IPS-NIHi11 (cell line): ENCODE measurements at regions not wholly inside any gene's neighbourhood (a gene's known extent, or its start where the extent isn't known, plus 50 kb on each side); places are given as distances from the start of the nearest gene placed in this dataset.

Experiments
- DNase-seq: peaks from one replicate; pipeline ENCODE4 v3.0.0; 2012; ENCODE audit warnings: mixed read lengths, low spot score

DNA sequence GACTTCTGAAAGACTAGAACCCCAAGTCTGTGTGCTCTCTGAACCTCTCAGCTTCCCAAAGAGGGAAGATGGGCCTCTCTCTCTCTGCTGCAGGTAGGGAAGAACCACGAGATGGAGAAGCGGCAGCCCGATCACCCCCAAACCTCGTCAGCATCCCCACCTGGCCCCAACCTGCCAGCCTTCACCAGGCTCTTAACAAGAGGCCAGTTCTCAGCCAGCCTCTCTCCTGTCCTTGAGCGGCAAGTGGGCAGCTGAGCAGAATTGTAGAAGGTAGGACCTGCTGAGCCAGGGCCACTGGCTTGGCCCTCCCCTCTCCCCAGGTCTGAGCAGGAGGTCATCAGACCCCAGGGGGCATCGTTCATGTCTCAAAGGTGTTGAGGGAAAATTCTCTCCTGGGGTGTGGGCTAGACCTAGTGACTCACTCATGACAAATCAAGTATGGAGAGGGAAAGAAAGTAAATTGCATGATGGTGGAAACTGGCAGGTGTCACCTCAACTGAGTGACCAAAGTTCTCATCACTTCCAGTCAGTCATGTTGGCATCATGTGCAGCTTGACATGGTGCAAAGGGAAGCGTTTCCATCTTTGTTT, 92.0 kb upstream of the GPR26 start:
- DNase-seq, result no peak

DNA sequence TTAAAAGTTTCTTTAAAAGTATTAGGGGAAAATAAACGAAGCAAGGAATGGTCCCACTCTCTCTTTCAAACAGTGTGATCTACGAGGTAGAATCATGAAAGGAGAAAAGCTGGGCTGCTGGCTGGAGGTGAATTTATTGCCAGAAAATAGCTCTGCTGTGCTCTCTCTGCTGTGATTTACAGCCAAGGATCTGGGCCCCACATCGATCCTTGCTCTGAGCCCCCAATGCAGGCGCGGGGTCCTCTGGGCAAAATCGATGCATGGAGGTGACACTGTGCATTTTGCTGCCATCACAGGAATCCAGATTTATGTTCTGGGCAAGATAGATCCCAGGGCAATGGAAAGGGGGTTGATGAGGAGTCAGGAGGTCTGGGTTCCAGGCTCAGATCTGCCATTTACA, 91.0 kb upstream of the GPR26 start:
- DNase-seq, result no peak

DNA sequence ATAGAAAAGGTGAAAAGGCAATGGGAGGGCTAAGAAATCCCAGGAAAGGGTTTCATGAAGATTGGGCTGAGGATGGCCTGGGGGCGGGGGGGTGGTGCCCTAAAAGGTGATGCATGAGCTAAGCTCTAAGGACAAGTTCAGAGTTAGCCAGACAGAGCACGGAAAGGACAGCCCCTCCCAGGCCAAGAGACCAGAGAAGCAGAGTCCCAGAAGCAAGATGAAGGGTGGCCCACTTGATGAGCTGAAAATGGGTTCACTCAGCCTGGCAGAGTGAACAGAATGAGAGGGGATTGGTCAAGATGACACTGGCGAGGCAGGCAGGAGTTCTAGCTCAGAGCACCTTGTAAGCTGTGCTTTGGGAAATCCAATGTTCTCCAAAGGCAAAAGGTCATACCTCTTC, 89.4 kb upstream of the GPR26 start:
- DNase-seq, result no peak

DNA sequence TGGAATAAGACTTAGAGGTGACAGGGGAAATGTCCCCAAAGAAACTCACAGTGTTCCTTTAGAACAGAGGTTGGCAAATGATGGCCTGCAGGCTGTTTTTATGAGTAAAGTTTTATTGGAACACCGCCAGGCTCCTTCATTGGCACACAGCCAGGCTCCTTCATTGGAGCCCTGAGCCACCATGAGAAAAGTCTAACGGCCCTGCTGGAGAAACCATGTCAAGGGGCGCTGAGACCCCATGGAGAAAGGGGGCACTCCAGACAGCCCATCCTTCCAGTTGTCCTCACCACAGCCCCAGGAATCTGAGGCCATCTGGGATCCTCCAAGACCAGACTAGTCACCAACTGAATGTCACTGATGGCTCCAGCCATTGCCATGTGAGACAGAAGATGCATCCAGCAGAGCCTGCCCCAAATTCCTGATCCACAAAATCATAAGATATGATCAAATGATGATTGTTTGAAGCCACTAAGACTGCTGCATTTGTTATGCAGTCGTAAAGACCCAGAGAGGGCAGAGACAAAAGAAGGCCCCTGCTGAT, 88.2 kb upstream of the GPR26 start:
- no peak for DNase-seq

DNA sequence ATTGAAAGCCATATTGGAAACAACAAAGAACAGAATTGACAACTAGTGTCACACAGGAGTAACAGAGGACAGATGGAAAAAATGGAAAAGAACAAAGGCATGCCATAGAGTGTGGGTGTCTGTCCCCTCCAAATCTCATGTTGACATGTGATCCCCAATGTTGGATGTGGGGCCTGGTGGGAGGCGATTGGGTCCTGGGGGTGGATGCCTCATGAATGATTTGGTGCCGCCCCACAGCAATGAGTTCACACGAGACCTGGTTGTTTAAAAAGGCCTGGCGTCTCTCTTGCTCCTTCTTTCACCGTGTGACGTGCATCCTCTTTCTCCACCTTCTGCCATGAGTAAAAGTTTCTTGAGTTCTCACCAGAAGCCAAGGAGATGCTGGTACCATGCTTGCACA, 87.4 kb upstream of the GPR26 start:
- DNase-seq, result no peak

DNA sequence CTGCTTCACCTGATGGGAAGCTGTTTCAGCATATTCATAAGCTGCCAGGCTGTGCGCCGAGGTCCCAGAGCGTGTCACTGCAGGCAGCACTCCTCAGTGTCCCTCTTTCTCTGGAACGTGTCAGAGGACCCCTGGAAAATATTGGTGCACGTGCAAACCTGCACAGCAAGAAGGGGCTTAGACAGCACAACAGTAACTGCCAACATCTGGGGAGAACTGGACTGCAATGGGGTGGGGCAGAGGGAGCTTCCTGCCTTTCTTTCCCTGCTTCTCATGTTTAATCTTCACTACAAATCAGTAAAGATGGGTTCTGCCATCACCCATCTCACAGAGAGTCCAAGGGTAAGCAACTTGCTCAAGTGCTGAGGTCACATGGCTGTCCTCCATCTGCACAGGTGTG, 86.5 kb upstream of the GPR26 start:
- DNase-seq, result no peak

DNA sequence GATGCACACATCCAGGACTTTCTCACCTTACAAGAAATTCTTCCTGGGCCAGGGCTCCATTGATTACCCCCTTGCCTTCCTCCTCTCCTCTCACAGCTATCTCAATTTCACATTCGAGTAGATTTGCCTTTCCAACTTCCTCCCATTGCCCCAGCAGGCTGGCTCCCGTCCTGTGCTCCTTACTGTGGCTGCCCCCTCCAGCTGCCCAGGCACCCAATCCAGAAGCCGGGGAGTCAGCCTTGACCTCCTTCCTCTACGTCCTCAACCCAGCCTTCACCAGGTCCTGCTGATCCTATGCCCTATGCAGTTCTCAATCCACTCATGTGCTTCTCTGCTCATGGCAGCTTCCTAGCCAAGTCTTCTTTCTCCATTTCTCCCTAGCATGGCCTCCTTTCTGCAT, 85.7 kb upstream of the GPR26 start:
- no peak for DNase-seq

DNA sequence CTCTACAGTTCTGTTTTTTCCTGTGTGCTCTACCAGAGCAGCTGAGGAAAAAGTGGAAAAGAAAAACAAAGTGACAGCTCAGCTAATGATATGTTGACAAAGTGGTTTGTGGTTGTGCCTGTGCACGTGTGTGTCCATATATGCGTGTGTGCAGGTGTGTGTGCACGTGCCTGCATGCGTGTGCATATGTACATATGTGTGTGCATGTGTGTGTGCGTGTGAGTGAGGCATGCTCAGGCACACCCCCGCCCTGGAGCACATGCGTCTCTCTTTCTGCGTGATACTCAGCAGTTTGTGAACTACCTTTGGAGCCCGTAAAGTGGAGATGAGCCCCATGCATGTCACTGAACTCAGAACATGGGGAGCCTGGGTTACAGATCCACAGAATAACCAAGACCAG, 84.5 kb upstream of the GPR26 start:
- DNase-seq, result no peak

DNA sequence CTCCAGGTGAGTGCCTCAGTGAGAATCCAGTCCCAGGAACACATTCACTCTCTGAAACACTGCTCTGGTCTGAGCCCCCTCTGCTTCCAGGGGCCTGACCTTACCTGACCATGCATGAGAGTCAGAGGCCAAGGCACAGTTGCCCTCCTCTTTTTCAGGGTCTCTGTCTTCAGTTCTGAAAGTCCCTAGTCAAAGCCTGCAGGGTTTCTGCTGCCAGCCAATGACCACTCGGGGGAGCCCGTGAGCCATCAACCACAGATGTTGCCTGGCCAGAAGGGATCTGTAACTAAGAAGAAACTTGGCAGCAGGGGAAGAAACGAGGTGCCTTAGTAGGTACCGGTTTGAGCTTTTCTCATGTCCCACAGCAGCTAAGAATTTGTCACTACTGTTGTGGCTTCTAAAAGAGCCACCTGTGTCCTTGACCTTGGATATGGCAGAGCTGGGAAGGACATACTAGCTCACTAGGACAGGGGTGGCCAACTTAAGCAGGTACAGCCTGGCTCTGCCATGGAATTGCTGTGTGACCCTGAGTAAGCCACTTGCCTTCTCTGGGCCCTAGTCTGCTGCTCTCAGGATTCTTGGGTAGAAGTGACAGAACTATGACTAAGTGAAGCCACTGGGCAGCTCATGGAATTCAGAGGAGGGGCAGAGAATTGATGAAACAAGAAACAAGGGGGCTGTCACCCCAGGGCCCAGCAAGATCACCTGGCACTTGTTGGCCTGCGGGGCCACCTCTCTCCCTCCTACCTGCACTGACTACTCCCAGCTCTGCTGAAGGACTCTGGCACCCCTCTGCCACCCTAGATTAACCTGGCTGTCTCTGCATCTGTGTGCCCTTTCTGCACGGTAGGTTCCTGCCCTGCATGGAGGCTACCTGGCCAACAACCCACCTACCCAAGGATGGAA, 83.8 kb upstream of the GPR26 start:
- DNase-seq, result peak; percentile 84

DNA sequence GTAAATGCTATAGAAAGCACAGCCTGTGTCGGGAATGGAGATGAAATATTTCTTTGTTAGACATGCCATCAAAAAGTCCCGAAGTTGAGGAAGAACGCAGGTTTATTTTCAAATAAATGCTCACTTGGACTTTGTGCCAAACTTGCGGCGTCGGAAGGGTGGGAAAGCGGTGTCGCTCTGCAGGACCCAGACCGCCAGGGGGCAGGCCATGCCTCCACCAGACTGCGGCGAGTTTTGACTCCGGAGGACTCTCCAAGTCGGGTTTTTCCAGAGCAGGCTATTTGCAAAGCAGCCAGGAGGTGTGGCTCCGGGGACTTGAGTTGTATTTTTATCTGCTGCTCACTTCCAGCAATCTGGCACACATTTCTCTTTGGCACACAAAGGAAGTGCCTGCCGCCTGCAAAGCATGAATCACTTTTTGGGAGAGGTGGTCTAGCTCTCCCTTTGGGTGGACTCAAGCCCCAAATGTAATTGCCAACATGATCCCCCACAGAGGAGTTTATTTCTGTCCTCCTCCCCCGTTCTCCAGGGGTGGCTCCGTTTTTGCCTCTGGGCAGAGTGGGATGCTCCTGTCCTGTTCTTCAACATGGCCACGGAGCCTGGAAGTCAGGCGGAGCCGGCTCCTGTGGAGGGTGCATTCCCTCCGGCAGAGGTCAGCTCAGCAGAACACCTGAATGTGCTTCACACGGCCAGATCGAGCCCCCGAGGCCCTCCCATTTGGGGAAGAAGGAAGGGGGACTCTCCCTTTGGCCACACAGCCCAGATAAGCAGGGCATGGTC, 82.3 kb upstream of the GPR26 start:
- DNase-seq, result peak; percentile 86

DNA sequence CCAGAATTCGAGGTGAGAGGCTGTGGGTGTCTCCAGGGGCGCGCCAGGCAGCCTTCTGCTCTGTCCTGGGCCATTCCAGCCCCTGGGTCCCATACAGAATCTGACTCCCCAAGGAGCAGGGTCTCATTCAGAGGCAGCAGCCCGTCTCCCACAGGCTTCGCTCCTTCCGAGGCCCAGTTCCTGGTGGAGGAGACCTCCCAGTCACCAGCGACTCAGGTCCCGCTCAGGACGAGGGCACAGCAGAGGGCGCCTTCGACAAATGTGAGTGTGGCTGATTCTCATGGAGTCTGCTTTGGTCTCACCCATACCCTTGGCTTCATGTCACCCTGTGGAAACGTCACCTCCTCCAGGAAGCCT, 81.8 kb upstream of the GPR26 start:
- DNase-seq, result no peak

DNA sequence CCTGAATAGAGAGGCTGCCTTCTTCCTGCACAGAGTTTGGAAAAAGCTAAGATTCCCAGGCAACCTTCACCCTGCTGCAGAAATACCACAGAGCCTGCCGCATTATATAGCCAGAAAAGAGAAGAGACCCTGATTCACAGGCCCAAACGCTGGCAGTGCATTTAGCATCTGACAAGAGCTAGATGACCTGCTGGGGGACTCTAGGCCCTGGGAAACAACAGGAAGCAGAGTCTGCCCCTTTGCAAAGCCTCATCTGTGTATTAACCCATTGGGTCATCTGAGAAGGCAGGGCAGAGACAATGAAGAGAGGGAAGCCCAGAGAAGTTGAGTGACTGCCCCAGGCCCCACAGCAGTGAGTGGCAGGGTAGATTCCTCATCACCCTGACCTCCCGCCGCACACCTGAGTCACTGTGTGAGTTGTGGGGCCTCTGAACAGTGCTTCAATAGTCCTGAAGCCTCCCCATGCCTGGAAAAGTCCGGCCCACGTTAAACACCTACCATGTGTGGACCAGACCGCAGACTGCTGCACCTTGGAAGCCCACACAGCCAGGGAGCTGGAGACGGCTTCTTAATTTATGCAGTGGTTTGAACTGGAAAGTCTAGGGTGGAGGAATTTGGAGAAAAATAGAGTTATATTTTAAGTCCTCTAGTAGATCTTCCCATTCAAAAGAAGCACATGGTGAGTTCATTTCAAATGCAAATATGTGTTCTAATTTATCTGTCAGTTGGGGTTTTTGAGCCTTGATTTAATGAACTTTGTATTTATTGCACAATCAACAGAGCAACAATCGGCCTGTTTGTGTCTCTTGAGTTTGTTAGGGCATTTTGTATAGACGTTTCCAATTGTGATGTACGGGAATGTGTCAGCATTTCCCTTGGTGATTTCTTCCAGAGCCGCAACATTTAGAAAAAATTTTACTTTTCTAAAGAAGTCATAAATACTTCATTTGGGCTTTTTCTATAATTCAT, 80.4 kb upstream of the GPR26 start:
- peak; percentile 29 for DNase-seq

DNA sequence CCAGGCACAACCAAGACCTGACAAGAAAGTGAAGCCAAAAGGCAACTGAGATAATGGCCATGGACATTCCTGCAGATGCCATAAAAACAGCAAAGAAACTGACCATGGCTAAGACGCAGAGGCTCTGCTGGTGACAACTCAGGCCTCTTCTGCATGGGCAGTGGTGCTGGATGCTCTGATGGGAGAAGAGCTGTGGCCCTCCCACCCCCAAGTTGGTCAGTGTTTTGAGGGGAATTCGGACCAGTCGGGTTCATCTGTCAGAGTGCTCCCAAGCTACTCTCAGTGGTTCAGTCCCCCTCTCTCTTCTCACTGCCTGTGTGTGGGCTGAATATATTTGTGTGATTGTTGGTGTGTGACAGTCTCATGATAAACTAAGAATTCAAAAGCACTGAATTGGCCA, 79.0 kb upstream of the GPR26 start:
- no peak for DNase-seq

DNA sequence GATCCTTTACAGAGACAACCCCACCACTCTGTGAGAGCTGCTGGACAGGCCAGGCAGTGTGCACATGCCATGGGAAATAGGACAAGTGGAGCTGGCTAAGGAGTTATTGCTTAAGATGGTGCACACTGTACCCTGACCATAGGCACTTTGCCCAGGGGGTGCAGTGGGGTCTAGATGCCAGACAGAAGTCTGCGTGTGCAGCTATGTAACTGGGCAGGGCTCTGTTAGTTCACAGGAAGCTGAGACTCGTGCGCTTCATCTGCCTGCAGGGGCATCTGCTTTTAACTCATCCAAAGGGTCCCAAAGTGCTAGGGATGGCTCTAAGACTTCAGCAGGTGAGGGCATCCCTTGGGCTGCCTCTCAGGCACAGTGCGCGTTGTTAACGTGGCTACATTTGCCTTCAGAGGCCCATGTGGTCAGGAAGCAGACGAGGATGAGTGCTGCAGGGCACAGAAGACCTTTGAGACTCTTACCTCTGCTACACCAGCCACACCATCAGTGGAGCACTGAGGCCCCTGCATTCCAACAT, 77.7 kb upstream of the GPR26 start:
- no peak for DNase-seq

DNA sequence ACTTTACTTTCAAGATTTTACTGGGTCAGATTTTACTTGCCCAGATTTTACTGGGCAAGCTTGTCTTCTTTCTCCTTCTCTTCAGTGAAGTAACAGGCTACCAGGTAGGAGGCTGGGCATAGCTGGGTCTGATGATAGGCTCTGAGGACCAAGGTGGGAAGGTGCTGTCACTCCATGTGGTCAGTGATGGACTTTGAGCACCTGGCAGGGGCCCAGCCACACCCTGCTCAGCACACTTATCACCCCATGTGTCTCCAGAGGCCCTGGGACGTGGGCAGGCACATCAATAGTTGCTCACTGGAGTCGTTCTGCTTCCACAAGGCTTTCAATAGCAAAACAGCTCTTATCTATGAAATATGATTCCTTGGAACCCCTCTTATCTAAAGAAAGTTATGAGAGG, 70.5 kb upstream of the GPR26 start:
- no peak for DNase-seq

DNA sequence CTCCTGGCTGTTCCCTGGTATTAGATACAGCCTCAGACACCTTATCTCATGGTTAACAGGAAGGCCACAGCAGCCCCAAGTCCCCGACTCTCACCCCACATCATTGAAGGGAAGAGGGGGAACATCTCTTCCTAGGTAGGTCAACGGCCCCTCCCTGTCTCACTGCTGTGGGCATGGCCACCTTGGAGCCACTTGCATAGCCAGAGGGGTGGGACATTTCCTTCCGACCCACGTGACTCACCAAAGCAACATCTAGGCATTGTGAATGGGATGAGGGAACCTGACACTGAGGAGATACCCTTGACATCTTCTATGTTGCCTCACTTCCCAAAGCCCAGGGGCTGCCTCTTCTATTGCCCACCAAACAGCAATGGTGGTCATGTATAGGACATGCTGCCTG, 68.5 kb upstream of the GPR26 start:
- no peak for DNase-seq

DNA sequence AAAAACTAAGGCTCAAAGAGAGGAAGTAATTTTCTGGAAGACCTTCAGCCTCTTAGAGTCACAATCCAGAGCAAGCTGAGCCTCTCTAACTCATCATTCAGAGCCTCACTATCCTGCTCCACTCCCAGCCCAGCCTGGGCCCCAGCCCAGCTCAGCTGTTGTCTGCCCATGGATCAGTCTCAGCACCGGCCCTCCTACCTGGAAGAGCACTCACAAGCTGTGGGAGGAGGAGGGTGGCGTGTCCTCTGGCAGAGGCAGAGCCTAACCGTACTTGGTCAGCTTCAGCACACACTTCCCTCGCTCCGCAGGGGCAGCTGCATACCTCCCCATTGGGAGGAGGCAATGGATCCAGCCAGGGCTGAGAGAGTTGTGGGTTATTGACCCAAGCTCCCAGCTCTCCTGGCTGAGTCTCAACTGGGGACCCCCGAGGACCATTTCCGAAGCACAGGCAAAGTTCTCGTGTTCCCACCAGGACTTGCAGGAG, 66.7 kb upstream of the GPR26 start:
- no peak for DNase-seq

DNA sequence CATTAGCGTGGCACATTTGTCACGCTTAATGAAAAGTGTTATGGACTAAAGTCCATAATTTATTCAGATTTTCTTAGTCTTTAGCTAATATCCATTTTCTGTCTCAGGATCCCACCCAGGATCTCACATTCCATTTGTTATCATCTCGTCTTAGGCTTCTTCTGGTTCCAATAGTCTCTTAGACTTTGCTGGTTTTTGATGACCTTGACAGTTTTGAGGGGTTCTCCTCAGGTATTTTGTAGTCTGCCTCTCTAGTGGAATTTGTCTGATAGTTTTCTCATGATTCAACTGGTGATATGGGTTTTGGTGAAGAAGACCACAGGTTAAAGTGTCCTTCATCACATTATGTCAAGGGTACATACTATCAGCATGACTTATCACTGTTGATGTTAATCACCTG, 66.0 kb upstream of the GPR26 start:
- DNase-seq, result no peak

DNA sequence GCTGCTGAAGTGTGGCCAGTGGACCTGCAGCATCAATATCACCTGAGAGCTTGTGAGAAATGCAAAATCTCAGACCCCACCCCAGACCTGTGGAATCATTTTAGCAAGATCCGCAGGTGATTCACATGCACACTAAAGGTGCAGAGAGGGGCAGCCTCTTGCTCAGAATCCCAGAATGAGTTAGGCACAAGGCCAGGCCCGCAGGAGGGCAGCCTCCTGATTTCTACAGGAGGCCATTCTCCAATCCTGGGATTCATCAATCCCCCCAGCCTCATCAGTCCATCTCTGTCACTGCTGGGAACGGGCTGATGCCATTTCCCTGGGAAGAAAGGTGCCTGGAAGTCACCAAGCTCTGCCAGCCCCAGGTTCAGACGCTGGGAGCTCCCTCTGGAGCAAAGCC, 63.0 kb upstream of the GPR26 start:
- DNase-seq, result no peak

DNA sequence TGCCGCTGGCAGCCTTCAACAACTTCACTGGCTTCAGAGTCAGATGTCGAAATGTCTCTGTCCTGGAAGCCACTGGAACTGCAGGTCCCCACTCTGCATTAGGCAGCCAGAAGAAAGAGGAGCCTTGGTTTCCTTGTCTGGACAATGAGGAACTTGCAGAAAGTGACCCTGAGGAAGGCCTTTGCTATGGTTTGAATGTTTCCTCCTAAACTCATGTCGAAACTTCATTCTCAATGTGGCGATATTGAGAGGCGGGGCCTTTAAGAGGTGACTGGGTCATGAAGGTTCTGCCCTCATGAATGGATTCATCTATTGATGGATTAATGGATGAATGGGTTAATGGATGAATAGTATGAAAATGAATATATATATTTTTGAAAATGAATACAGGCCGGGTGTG, 61.6 kb upstream of the GPR26 start:
- DNase-seq, result no peak

DNA sequence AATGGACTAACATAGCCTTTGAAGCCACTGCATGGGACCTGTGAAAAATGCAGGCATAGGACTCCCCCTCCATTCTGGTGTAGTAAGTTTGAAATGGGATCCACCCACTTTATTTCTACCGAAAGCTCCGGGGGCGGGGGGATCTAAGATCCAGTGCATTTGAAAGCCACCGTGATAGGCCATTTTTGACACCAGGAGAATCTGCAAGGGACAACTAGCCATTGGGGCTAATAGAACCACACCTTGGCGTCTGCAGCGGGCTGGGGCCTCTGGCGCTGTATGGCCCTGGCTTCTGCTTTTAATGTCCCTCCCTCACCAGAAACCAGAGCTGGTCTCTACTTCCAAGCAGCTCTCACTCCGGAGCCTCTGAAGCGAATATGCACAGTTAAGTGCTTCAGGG, 60.1 kb upstream of the GPR26 start:
- DNase-seq, result no peak
